ENCODE measurements at regions not wholly inside any gene's neighbourhood (a gene's known extent, or its start where the extent isn't known, plus 50 kb on each side); places are given as distances from the start of the nearest gene placed in this dataset.

DNA sequence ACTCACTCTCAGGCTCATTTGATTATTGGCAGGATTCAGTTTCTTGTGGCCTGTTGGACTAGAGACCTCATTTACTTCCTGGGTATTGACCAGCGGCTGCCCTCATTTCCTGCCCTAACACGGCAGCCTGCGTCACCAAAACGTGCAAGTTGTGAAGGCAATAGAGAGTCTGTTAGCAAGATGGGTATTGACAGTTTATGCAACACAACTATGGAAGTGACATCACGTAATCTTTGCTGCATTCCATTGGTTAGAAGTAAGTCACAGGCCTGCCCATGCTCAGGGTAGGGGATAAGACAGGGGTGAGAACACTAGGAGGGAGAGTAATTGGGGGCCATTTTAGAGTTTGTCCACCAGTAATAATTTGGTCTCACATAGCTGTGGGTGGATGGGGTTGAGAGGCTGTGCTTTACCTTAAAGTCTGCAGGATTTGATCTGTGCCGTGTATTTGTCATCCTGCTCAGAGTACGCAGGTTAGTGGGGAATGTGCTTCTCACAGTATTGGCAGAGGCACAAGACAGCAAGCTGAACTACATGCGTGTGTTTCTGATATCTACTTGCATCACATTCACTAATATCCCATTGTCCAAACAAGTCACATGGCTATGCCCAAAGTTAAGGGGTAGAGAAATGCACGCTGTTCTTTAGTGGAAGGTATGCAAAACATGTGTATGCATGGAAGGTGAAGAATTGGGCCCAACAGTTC is 83.3 kb downstream of the EDEM1 start:
- Histone ChIP-seq H3K4me3 (no peak overlapping the region), H3K9me3 (no peaks in the 10 kb centered on the region), H3K36me3 (no peaks in the 10 kb centered on the region), H3K27me3 (no peaks in the 10 kb centered on the region), H3K4me1 (no peaks in the 10 kb centered on the region), H3K27ac (no peak overlapping the region)
- no peak for TF ChIP-seq POLR2AphosphoS5 (IDR thresholded peaks at IDR 0.05)
- no peak for TF ChIP-seq EP300 (IDR thresholded peaks at IDR 0.05)
- TF ChIP-seq, protein P1, sequence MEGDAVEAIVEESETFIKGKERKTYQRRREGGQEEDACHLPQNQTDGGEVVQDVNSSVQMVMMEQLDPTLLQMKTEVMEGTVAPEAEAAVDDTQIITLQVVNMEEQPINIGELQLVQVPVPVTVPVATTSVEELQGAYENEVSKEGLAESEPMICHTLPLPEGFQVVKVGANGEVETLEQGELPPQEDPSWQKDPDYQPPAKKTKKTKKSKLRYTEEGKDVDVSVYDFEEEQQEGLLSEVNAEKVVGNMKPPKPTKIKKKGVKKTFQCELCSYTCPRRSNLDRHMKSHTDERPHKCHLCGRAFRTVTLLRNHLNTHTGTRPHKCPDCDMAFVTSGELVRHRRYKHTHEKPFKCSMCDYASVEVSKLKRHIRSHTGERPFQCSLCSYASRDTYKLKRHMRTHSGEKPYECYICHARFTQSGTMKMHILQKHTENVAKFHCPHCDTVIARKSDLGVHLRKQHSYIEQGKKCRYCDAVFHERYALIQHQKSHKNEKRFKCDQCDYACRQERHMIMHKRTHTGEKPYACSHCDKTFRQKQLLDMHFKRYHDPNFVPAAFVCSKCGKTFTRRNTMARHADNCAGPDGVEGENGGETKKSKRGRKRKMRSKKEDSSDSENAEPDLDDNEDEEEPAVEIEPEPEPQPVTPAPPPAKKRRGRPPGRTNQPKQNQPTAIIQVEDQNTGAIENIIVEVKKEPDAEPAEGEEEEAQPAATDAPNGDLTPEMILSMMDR (IDR thresholded peaks at IDR 0.05) = no peak
- TF ChIP-seq POLR2A (IDR thresholded peaks at IDR 0.05) = no peak
- WGBS = 93% methylated on average over 9 of the region's 9 CpGs
- no peak for DNase-seq (ENCODE audit: low spot score in 2 of 2)

DNA sequence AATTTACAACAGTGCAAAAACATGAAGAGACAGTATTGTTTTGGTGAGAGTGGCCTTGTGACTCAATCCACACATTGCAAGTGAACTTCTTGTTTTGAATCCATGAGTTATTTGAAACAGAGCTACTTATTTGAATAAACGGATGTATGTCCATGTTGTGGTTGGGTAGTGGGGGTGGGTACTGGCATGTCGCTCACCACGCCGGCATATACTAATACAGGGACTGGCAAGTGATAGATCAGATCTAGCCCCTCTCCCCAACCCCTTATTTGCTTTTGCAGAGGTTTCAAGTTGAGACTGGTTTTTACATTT is 83.8 kb downstream of the EDEM1 start:
- Histone ChIP-seq H3K9me3 (no peaks in the 10 kb centered on the region), H3K4me3 (no peak overlapping the region), H3K36me3 (no peaks in the 10 kb centered on the region), H3K27ac (no peak overlapping the region), H3K27me3 (no peaks in the 10 kb centered on the region), H3K4me1 (no peaks in the 10 kb centered on the region)
- DNase-seq (ENCODE audit: low spot score in 2 of 2) = no peak
- TF ChIP-seq EP300 (IDR thresholded peaks at IDR 0.05) (no peak), POLR2AphosphoS5 (IDR thresholded peaks at IDR 0.05) (no peak), POLR2A (IDR thresholded peaks at IDR 0.05) (no peak)
- TF ChIP-seq, protein P1 (IDR thresholded peaks at IDR 0.05) = no peak
- 82% methylated on average over 4 of the region's 4 CpGs for WGBS

DNA sequence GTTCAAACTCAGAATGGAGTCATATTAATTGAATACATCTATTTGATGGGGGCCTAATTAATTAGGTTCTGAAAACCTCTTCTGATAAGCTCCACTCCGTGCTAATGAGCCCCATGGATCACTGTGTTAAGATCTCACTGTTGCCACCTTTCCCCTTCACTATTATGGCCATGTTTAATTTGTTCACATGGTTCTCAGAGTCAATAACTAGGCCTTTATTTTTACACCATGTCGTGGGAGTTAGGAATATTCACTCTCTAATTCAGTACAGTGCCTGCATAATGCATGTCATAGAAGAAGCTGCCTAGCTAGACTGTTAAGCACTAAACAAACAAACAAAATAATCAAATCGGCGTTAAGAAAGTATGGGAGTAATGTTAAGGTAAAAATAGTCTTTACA is 84.9 kb downstream of the EDEM1 start:
- 72% methylated on average over 4 of the region's 4 CpGs for WGBS
- H3K27ac ChIP-seq = no peak overlapping the region
- DNase-seq (ENCODE audit: low spot score in 2 of 2) = no peak
- H3K36me3 ChIP-seq = no peaks in the 10 kb centered on the region
- H3K27me3 ChIP-seq = no peaks in the 10 kb centered on the region
- H3K4me1 ChIP-seq = no peaks in the 10 kb centered on the region
- no peaks in the 10 kb centered on the region for H3K9me3 ChIP-seq
- TF ChIP-seq POLR2A (IDR thresholded peaks at IDR 0.05) (no peak), EP300 (IDR thresholded peaks at IDR 0.05) (no peak), POLR2AphosphoS5 (IDR thresholded peaks at IDR 0.05) (no peak)
- TF ChIP-seq, protein P1 (IDR thresholded peaks at IDR 0.05) = no peak
- no peak overlapping the region for H3K4me3 ChIP-seq

DNA sequence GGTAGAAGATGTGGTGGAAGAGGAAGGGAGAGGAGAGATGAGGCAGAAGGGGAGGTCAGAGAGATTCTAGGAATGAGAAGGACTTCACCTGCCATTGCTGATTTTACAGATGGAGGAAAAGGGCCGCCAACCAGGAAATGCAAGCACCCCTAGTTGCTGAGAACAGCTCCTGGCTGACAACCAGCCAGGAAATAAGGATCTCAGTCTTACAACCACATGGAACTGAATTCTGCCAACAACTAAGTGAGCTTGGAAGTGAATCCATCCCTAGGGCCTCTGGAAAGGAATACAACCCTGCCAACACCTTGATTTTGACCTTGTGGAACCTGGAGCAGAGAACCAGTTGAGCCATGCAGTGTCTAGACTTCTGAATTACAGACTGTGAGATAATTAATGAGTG is 86.6 kb downstream of the EDEM1 start:
- DNase-seq (ENCODE audit: low spot score in 2 of 2) = no peak
- WGBS = 23% methylated on average over 1 of the region's 1 CpG
- Histone ChIP-seq H3K36me3 (no peaks in the 10 kb centered on the region), H3K27me3 (no peaks in the 10 kb centered on the region), H3K9me3 (no peaks in the 10 kb centered on the region), H3K4me1 (no peaks in the 10 kb centered on the region), H3K4me3 (no peak overlapping the region), H3K27ac (no peak overlapping the region)
- TF ChIP-seq, protein P1 (IDR thresholded peaks at IDR 0.05) = no peak
- TF ChIP-seq EP300 (IDR thresholded peaks at IDR 0.05) (no peak), POLR2AphosphoS5 (IDR thresholded peaks at IDR 0.05) (no peak), POLR2A (IDR thresholded peaks at IDR 0.05) (no peak)

DNA sequence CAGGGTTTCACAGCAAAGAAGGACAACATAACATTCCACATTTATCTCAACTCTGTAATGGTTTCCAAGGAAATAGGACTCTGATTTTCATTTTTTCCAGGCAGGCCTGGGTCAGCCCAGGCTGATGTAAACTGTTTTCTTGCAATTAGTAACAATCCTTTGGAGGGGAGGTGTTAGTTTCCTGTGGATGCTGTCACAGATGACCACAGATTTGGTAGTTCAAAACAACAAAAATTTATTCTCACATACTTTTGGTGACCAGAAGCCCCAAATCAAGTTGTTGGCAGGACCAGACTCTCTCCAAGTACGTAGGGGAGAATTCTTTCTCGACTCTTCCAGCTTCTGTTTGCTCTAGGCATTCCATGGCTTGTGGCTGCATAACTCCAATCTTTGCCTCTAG is 88.0 kb downstream of the EDEM1 start:
- DNase-seq (ENCODE audit: low spot score in 2 of 2) = no peak
- TF ChIP-seq POLR2A (IDR thresholded peaks at IDR 0.05) (no peak), EP300 (IDR thresholded peaks at IDR 0.05) (no peak), POLR2AphosphoS5 (IDR thresholded peaks at IDR 0.05) (no peak)
- TF ChIP-seq, protein P1 (IDR thresholded peaks at IDR 0.05) = no peak
- WGBS = 63% methylated on average over 2 of the region's 2 CpGs
- Histone ChIP-seq H3K27me3 (no peaks in the 10 kb centered on the region), H3K27ac (no peak overlapping the region), H3K9me3 (no peaks in the 10 kb centered on the region), H3K36me3 (no peaks in the 10 kb centered on the region), H3K4me1 (no peaks in the 10 kb centered on the region), H3K4me3 (no peak overlapping the region)
